AG10803 (cell line): ENCODE measurements at regions not wholly inside any gene's neighbourhood (a gene's known extent, or its start where the extent isn't known, plus 50 kb on each side); places are given as distances from the start of the nearest gene placed in this dataset.

Experiments
- DNase-seq: peaks from one replicate; pipeline ENCODE4 v3.0.0; 2010; ENCODE audit warnings: low read depth
- H3K4me3 ChIP-seq: 2 replicates; pipeline ENCODE4 v1.5.1; 2011; ENCODE audit warnings: mild to moderate bottlenecking, low read length, control low read depth
- TF ChIP-seq, protein P1 (sequence below): conservative IDR thresholded peaks from 2 replicates; pipeline ENCODE4 v1.5.1; 2011; ENCODE audit warnings: mild to moderate bottlenecking, low read length, control low read depth, inconsistent platforms

DNA sequence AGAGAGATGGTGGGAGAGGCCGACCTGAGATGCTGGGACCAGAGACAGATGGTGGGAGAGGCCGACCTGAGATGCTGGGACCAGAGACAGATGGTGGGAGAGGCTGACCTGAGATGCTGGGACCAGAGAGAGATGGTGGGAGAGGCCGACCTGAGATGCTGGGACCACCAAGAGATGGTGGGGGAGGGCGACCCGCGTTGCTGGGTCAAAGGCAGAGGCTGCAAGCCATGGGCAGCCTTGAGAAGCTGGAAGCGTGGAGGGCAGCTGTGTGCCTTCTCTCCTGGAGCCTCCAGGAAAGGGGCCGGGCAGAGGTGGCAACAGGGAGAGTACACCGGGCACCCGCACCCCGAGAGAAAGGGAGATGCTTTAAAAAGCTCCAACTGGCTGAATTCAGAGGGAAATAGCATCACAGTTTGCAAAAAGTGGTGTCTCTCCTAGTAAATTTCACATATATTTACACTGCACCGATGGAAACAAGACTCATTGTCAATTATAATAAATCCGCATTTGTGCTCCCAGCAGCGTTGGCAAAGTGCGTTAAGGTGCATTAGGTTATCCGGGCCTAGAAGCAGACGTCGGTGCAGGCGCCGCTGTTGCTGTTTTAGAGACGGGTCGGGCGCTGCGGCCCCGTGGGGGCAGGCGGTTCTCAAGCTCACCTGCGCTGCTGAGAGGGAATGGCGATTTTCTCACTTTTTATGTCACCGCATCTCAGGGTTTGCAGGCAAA, 132.4 kb downstream of the DLL1 start:
- no peak for DNase-seq
- TF ChIP-seq, protein P1, sequence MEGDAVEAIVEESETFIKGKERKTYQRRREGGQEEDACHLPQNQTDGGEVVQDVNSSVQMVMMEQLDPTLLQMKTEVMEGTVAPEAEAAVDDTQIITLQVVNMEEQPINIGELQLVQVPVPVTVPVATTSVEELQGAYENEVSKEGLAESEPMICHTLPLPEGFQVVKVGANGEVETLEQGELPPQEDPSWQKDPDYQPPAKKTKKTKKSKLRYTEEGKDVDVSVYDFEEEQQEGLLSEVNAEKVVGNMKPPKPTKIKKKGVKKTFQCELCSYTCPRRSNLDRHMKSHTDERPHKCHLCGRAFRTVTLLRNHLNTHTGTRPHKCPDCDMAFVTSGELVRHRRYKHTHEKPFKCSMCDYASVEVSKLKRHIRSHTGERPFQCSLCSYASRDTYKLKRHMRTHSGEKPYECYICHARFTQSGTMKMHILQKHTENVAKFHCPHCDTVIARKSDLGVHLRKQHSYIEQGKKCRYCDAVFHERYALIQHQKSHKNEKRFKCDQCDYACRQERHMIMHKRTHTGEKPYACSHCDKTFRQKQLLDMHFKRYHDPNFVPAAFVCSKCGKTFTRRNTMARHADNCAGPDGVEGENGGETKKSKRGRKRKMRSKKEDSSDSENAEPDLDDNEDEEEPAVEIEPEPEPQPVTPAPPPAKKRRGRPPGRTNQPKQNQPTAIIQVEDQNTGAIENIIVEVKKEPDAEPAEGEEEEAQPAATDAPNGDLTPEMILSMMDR, result no peak
- no peak overlapping the region for H3K4me3 ChIP-seq

DNA sequence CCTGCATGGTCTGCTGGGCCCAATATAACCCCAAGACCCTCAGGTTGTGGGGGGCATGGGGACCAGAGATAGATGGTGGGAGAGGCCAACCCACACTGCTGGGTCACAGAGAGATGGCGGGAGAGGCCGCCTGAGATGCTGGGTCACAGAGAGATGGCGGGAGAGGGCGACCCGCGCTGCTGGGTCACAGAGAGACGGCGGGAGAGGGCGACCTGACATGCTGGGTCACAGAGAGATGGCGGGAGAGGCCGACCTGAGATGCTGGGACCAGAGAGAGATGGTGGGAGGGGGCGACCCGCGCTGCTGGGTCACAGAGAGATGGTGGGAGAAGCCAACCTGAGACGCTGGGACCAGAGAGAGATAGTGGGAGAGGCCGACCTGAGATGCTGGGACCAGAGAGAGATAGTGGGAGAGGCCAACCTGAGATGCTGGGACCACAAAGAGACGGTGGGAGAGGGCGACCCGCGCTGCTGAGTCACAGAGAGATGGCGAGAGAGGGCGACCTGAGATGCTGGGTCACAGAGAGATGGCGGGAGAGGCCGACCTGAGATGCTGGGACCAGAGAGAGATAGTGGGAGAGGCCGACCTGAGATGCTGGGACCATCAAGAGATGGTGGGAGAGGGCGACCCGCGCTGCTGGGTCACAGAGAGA, 133.2 kb downstream of the DLL1 start:
- H3K4me3 ChIP-seq, result no peak overlapping the region
- TF ChIP-seq, protein P1, result no peak
- DNase-seq, result no peak

DNA sequence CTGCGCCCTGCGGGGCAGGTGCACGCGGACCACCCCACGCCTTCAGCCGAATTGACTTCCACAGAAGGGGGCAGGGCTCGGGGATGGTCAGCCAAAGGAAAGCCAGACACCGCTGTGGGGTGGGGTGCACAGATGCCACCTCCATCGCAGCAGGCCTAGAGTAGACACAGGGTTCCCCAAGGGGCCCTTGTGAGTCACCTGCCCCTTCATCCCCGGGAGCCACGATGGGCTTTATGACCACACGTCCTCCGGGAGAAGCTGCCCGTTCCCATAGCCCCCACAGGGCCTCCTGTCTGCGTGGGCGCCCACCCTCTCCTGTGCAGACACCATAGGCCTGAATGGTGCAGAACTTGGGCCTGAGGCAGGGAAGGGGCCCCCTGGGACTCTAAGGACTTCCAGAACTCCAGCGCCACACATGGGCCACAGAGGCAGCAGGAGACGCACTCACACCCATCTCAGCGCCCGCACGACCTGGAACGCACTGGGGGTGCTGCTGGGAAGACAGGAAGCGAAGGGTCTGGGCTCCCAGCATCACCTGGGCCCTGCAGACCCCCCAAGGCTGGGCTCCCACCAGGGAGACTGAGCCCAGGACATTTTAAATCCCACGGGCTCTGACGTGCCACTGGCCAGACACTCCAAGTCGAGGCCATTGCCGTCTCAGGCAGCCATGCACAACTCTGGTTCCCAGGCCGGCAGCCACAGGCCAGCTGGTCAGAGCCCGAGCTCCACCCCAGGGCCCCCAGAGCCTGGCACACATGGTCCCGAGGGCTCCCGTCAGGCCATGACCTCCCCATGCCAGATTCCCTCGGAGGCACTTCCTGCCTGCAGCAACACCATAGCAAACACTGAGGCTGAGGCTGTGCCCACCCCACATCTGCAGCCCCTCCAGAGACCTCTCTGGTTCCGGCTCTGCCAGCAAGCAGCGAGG, 134.2 kb downstream of the DLL1 start:
- TF ChIP-seq, protein P1, result no peak
- H3K4me3 ChIP-seq, result no peak overlapping the region
- DNase-seq, result no peak

DNA sequence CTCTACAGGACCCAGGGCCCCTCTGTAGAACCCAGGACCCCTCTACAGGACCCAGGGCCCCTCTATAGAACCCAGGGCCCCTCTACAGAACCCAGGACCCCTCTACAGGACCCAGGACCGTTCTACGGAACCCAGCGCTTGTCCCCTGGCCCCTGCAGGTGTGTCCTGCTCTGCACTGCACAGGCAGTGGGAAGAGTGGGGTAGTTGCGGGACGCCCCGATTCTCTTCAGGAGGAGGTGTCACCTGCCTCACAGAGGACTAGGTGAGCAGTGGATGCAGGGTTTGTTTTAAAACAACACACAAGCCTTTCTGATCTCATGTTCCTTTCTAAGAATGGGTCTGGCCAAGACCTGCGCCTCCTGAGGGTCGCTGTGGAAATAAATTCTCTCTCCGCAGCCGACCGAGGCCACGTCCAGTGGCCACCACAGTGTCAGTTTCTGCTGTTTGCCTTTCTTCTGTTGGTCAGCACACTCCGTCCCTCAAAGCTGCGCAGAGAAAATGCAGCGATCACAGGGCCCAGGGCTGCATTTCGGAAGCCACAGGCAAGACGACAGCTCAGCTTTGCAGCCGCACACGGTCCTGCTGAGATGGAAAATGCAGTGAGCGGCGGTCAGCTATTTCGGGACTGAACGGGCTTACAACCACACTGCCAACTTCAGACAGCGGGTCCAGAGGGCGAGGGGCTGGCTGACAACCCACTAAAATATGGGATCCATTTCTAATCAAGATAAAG, 135.2 kb downstream of the DLL1 start:
- DNase-seq, result no peak
- no peak overlapping the region for H3K4me3 ChIP-seq
- TF ChIP-seq, protein P1, result no peak

DNA sequence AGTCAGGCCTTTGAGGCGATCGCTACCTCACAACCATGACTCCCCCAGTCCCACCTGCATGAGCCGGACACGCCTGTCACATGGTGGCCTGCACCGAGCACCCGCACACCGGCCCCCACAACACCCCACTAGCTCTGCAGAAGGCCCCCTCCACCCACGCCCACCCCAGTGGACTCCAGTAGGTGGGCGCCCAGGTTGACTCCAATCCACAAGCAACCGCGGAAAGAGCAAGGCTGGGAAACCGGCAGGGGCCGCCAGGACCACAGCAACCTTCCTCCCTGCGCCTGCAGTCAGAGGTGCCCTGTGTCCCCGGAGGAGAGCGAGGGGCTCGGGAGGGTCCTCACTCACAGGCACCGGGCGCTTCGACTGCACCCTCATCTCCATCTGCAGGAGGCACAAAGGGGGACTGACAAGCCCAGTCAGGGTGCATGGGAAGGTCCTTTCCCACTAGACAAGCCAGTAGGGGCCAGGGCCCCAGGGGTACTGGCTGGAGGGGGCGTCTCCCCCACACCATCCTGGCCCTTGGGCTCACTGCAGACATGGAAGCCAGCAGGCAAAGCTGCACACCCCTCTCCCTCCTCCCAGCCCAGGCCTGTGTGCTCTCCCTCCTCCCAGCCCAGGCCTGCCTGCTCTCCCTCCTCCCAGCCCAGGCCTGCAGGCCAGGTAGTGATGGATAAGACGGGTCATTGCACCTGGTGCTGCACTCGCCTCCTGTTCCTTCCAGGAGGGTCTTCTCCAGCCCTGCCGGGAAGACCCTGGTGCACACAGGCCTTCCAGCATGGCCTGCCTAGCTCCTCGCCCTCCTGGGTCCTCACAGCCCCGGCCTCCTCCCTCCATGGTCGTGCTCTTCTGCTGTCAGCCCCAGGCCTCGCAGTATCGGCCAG, 137.2 kb downstream of the DLL1 start:
- H3K4me3 ChIP-seq, result no peak overlapping the region
- TF ChIP-seq, protein P1, result no peak
- DNase-seq, result no peak

DNA sequence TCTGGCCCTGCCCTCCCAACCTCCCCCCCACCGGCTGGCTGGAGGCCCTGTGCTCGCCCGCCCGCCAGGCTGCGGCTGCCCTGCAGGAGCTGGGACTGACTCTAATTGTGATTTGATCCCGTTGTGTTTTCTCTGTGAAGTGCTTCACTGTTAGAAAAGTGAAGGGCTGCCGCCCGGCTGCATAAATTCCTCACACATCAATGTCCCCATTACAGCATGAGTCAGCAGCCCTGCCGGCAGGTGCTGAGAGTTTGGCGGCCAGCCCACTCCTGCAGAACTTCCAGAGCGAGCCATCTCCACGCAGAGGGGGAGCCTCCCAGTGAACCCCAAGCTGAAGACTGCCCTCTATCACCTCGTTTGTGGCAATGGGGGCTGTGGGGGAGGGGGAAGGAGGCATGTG, 137.9 kb downstream of the DLL1 start:
- no peak overlapping the region for H3K4me3 ChIP-seq
- no peak for DNase-seq

More for the DNA sequence above, 137.9 kb downstream of the DLL1 start:
- TF ChIP-seq, protein P1, result no peak
